GM23338 (cell line): ENCODE measurements at regions not wholly inside any gene's neighbourhood (a gene's known extent, or its start where the extent isn't known, plus 50 kb on each side); places are given as distances from the start of the nearest gene placed in this dataset.

Source experiments
- ATAC-seq: fragments of 200-7000 bp; cut with Tn5 transposase; 3 replicates; pipeline ENCODE4 v1.9.1; 2020
- DNase-seq: peaks from one replicate; pipeline ENCODE4 v3.0.0-alpha.2; 2015; ENCODE audit warnings: low spot score
- H2AFZ ChIP-seq: fragments of 200-600 bp; sonication (generic); 2 replicates; pipeline ENCODE4 v1.8.0; 2016; ENCODE audit warnings: antibody characterized with exemption, mild to moderate bottlenecking, moderate library complexity
- H3F3A ChIP-seq: fragments of 200-600 bp; sonication (generic); replicated peaks from 2 replicates; pipeline ENCODE4 v1.8.0; 2017; ENCODE audit warnings: antibody characterized with exemption, mixed run types, low read depth
- H3K27ac ChIP-seq: fragments of 200-600 bp; sonication (generic); 2 replicates; pipeline ENCODE4 v1.6.1; 2016; ENCODE audit warnings: low read depth
- H3K27me3 ChIP-seq: fragments of 200-600 bp; sonication (generic); 2 replicates; pipeline ENCODE4 v1.8.0; 2016; ENCODE audit warnings: mild to moderate bottlenecking, mixed run types, moderate library complexity; ENCODE audit not compliant: insufficient read depth
- H3K36me3 ChIP-seq: fragments of 200-600 bp; sonication (generic); 2 replicates; pipeline ENCODE4 v1.8.0; 2016; ENCODE audit warnings: mild to moderate bottlenecking; ENCODE audit not compliant: insufficient read depth
- H3K4me1 ChIP-seq: fragments of 200-600 bp; sonication (generic); 2 replicates; pipeline ENCODE4 v1.8.0; 2016; ENCODE audit warnings: mild to moderate bottlenecking, moderate library complexity; ENCODE audit not compliant: insufficient read depth
- H3K4me2 ChIP-seq: fragments of 200-600 bp; sonication (generic); 2 replicates; pipeline ENCODE4 v1.7.1; 2017; ENCODE audit warnings: mixed run types
- H3K4me3 ChIP-seq: fragments of 200-600 bp; sonication (generic); 2 replicates; pipeline ENCODE4 v1.6.1; 2016; ENCODE audit warnings: mixed run types
- H3K79me2 ChIP-seq: fragments of 200-600 bp; sonication (generic); replicated peaks from 2 replicates; pipeline ENCODE4 v1.8.0; 2017; ENCODE audit warnings: mild to moderate bottlenecking; ENCODE audit not compliant: insufficient read depth
- H3K9me2 ChIP-seq: fragments of 200-600 bp; sonication (generic); 2 replicates; pipeline ENCODE4 v1.8.0; 2017; ENCODE audit not compliant: insufficient read depth
- H4K20me1 ChIP-seq: fragments of 200-600 bp; sonication (generic); replicated peaks from 2 replicates; pipeline ENCODE4 v1.8.0; 2017; ENCODE audit warnings: mild to moderate bottlenecking; ENCODE audit not compliant: insufficient read depth
- H3K27ac Mint-ChIP-seq: 2 replicates; pipeline ENCODE4 v1.8.0; 2020; ENCODE audit warnings: inconsistent platforms, mild to moderate bottlenecking, moderate library complexity, mixed read lengths
- H3K27me3 Mint-ChIP-seq: 3 replicates; pipeline ENCODE4 v1.8.0; 2022; ENCODE audit warnings: low read depth, mild to moderate bottlenecking, moderate library complexity, mixed read lengths, inconsistent platforms; ENCODE audit not compliant: insufficient read depth, poor library complexity
- H3K36me3 Mint-ChIP-seq: 3 replicates; pipeline ENCODE4 v1.8.0; 2021; ENCODE audit warnings: low read depth, mild to moderate bottlenecking, inconsistent platforms, moderate library complexity, mixed read lengths
- H3K4me1 Mint-ChIP-seq: 3 replicates; pipeline ENCODE4 v1.8.0; 2020; ENCODE audit warnings: mild to moderate bottlenecking, inconsistent platforms, mixed read lengths
- H3K4me3 Mint-ChIP-seq: 3 replicates; pipeline ENCODE4 v1.8.0; 2021; ENCODE audit warnings: moderate library complexity, mild to moderate bottlenecking, inconsistent platforms, mixed read lengths
- H3K9me3 Mint-ChIP-seq: 3 replicates; pipeline ENCODE4 v1.8.0; 2020; ENCODE audit warnings: moderate library complexity, mild to moderate bottlenecking, inconsistent platforms, mixed read lengths
- CREB1 ChIP-seq: fragments of 250-450 bp; sonication (Bioruptor Pico); IDR thresholded peaks from 2 replicates; pipeline ENCODE4 v1.5.0; 2020; ENCODE audit warnings: low read depth, mild to moderate bottlenecking, moderate library complexity
- CTCF ChIP-seq, 2 experiments: fragments of 200-600 bp in 1 of 2; sonication (generic) in 1 of 2; conservative IDR thresholded peaks; 2 replicates each; pipeline versions ENCODE4 v1.5.1 to v1.6.1; 2016 to 2017; ENCODE audit warnings: antibody characterized with exemption in 2 of 2, low read depth in 2 of 2, mild to moderate bottlenecking in 2 of 2, moderate library complexity in 1 of 2
- ETS1 ChIP-seq: IDR thresholded peaks from 2 replicates; pipeline ENCODE4 v1.6.1; 2016; ENCODE audit warnings: antibody characterized with exemption
- EZH2 ChIP-seq: fragments of 200-600 bp; sonication (generic); IDR thresholded peaks from one replicate; pipeline ENCODE4 v1.8.0; 2017; ENCODE audit warnings: antibody characterized with exemption, mild to moderate bottlenecking, low read depth; ENCODE audit not compliant: unreplicated experiment
- EZH2phosphoT487 ChIP-seq: fragments of 200-600 bp; sonication (generic); IDR thresholded peaks from one replicate; pipeline ENCODE4 v1.8.1; 2018; ENCODE audit warnings: antibody characterized with exemption; ENCODE audit not compliant: unreplicated experiment
- JUNB ChIP-seq: IDR thresholded peaks from one replicate; pipeline ENCODE4 v1.6.1; 2016; ENCODE audit warnings: antibody characterized with exemption; ENCODE audit not compliant: unreplicated experiment
- POLR2AphosphoS5 ChIP-seq: IDR thresholded peaks from 2 replicates; pipeline ENCODE4 v1.6.1; 2016; ENCODE audit warnings: antibody characterized with exemption, low read depth
- ZNF114 ChIP-seq: fragments of 250-450 bp; sonication (Bioruptor Pico); IDR thresholded peaks from 2 replicates; pipeline ENCODE4 v1.5.0; 2020; ENCODE audit warnings: mild to moderate bottlenecking, moderate library complexity
- ZNF331 ChIP-seq: fragments of 250-450 bp; sonication (Bioruptor Pico); IDR thresholded peaks from 2 replicates; pipeline ENCODE4 v1.5.0; 2020; ENCODE audit warnings: low read depth, mild to moderate bottlenecking, moderate library complexity
- TF ChIP-seq, protein P1 (sequence below): fragments of 250-450 bp; sonication (Bioruptor Pico); IDR thresholded peaks from 2 replicates; pipeline ENCODE4 v1.5.0; 2020; ENCODE audit warnings: mild to moderate bottlenecking, moderate library complexity

- Mint-ChIP-seq H3K4me3 (no peak overlapping the region), H3K27ac (no peak overlapping the region), H3K27me3 (peaks cover 5% of the 10 kb centered on the region), H3K4me1 (peaks cover 32% of the 10 kb centered on the region), H3K36me3 (no peaks in the 10 kb centered on the region), H3K9me3 (no peaks in the 10 kb centered on the region; the same call in 2 of the 3 replicates)
- peaks cover 59% of the 10 kb centered on the region for H3K4me1 ChIP-seq
- peaks cover 4% of the 10 kb centered on the region; the same call in 1 of the 2 replicates for H3K9me2 ChIP-seq
- no peaks in the 10 kb centered on the region for H3F3A ChIP-seq
- no peaks in the 10 kb centered on the region for H3K27me3 ChIP-seq
- H3K4me3 ChIP-seq = no peak overlapping the region
- DNase-seq (no peak), ATAC-seq (no peak)
- no peak overlapping the region for H3K27ac ChIP-seq
- no peaks in the 10 kb centered on the region for H3K36me3 ChIP-seq
- H2AFZ ChIP-seq = no peak overlapping the region
- H3K79me2 ChIP-seq = no peaks in the 10 kb centered on the region
- peak overlapping the region; percentile 8 for H3K4me2 ChIP-seq
- TF ChIP-seq ETS1 = no peak
- TF ChIP-seq, protein P1, sequence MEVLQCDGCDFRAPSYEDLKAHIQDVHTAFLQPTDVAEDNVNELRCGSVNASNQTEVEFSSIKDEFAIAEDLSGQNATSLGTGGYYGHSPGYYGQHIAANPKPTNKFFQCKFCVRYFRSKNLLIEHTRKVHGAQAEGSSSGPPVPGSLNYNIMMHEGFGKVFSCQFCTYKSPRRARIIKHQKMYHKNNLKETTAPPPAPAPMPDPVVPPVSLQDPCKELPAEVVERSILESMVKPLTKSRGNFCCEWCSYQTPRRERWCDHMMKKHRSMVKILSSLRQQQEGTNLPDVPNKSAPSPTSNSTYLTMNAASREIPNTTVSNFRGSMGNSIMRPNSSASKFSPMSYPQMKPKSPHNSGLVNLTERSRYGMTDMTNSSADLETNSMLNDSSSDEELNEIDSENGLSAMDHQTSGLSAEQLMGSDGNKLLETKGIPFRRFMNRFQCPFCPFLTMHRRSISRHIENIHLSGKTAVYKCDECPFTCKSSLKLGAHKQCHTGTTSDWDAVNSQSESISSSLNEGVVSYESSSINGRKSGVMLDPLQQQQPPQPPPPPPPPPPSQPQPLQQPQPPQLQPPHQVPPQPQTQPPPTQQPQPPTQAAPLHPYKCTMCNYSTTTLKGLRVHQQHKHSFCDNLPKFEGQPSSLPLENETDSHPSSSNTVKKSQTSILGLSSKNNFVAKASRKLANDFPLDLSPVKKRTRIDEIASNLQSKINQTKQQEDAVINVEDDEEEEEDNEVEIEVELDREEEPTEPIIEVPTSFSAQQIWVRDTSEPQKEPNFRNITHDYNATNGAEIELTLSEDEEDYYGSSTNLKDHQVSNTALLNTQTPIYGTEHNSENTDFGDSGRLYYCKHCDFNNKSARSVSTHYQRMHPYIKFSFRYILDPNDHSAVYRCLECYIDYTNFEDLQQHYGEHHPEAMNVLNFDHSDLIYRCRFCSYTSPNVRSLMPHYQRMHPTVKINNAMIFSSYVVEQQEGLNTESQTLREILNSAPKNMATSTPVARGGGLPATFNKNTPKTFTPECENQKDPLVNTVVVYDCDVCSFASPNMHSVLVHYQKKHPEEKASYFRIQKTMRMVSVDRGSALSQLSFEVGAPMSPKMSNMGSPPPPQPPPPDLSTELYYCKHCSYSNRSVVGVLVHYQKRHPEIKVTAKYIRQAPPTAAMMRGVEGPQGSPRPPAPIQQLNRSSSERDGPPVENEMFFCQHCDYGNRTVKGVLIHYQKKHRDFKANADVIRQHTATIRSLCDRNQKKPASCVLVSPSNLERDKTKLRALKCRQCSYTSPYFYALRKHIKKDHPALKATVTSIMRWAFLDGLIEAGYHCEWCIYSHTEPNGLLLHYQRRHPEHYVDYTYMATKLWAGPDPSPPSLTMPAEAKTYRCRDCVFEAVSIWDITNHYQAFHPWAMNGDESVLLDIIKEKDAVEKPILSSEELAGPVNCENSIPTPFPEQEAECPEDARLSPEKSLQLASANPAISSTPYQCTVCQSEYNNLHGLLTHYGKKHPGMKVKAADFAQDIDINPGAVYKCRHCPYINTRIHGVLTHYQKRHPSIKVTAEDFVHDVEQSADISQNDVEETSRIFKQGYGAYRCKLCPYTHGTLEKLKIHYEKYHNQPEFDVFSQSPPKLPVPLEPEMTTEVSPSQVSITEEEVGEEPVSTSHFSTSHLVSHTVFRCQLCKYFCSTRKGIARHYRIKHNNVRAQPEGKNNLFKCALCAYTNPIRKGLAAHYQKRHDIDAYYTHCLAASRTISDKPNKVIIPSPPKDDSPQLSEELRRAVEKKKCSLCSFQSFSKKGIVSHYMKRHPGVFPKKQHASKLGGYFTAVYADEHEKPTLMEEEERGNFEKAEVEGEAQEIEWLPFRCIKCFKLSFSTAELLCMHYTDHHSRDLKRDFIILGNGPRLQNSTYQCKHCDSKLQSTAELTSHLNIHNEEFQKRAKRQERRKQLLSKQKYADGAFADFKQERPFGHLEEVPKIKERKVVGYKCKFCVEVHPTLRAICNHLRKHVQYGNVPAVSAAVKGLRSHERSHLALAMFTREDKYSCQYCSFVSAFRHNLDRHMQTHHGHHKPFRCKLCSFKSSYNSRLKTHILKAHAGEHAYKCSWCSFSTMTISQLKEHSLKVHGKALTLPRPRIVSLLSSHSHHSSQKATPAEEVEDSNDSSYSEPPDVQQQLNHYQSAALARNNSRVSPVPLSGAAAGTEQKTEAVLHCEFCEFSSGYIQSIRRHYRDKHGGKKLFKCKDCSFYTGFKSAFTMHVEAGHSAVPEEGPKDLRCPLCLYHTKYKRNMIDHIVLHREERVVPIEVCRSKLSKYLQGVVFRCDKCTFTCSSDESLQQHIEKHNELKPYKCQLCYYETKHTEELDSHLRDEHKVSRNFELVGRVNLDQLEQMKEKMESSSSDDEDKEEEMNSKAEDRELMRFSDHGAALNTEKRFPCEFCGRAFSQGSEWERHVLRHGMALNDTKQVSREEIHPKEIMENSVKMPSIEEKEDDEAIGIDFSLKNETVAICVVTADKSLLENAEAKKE (CRISPR knock-in tag) = no peak
- no peak for TF ChIP-seq EZH2phosphoT487
- TF ChIP-seq ZNF331 (CRISPR knock-in tag) = no peak
- TF ChIP-seq CTCF (conservative IDR thresholded peaks at IDR 0.05; ENCODE audit: low read depth in 2 of 2) = no peak
- no peak for TF ChIP-seq EZH2
- no peak for TF ChIP-seq ZNF114
- TF ChIP-seq CREB1 (CRISPR knock-in tag) = no peak
- TF ChIP-seq POLR2AphosphoS5 = no peak
- TF ChIP-seq JUNB = no peak
- H4K20me1 ChIP-seq = no peaks in the 10 kb centered on the region
Observed at GRCh38 chr12:19002216-19002615, 127.3 kb upstream of the PLEKHA5 start.
